ENCODE measurements at regions not wholly inside any gene's neighbourhood (a gene's known extent, or its start where the extent isn't known, plus 50 kb on each side); places are given as distances from the start of the nearest gene placed in this dataset.

GRCh38 chr11:8823174-8823742 lies 87.7 kb upstream of the AKIP1 start:
- no peaks in the 10 kb centered on the region for H3K9me3 ChIP-seq (ENCODE audit: control insufficient read depth, insufficient read depth, low read depth, low read length)
- no peak overlapping the region for H3K27ac ChIP-seq (ENCODE audit: low read depth, low read length)
- no peak overlapping the region for H3K4me3 ChIP-seq (ENCODE audit: low read depth, low read length)
- H3K9ac ChIP-seq (ENCODE audit: low read length): no peak overlapping the region
- H3K4me1 ChIP-seq (ENCODE audit: control insufficient read depth, insufficient read depth, low read length): peaks cover 32% of the 10 kb centered on the region
- no peaks in the 10 kb centered on the region for H3K36me3 ChIP-seq (ENCODE audit: control insufficient read depth, insufficient read depth, low read length)
- no peaks in the 10 kb centered on the region for H3K27me3 ChIP-seq (ENCODE audit: control insufficient read depth, insufficient read depth, low read length)

- H3K4me3 ChIP-seq (ENCODE audit: low read depth, low read length): no peak overlapping the region
- H3K9ac ChIP-seq (ENCODE audit: low read length): no peak overlapping the region
- H3K9me3 ChIP-seq (ENCODE audit: control insufficient read depth, insufficient read depth, low read depth, low read length): no peaks in the 10 kb centered on the region
- no peaks in the 10 kb centered on the region for H3K27me3 ChIP-seq (ENCODE audit: control insufficient read depth, insufficient read depth, low read length)
- H3K27ac ChIP-seq (ENCODE audit: low read depth, low read length): peak overlapping the region; percentile 2; the same call in 1 of the 2 replicates
- H3K36me3 ChIP-seq (ENCODE audit: control insufficient read depth, insufficient read depth, low read length): peaks cover 4% of the 10 kb centered on the region; the same call in 1 of the 2 replicates
- H3K4me1 ChIP-seq (ENCODE audit: control insufficient read depth, insufficient read depth, low read length): peaks cover 43% of the 10 kb centered on the region
Observed at GRCh38 chr11:8826139-8826786, 84.7 kb upstream of the AKIP1 start.

GRCh38 chr11:8826901-8827560 lies 84.0 kb upstream of the AKIP1 start:
- no peaks in the 10 kb centered on the region for H3K27me3 ChIP-seq (ENCODE audit: control insufficient read depth, insufficient read depth, low read length)
- no peak overlapping the region for H3K4me3 ChIP-seq (ENCODE audit: low read depth, low read length)
- H3K9ac ChIP-seq (ENCODE audit: low read length): peak overlapping the region; percentile 45
- peaks cover 4% of the 10 kb centered on the region; the same call in 1 of the 2 replicates for H3K36me3 ChIP-seq (ENCODE audit: control insufficient read depth, insufficient read depth, low read length)
- no peaks in the 10 kb centered on the region for H3K9me3 ChIP-seq (ENCODE audit: control insufficient read depth, insufficient read depth, low read depth, low read length)
- peaks cover 43% of the 10 kb centered on the region for H3K4me1 ChIP-seq (ENCODE audit: control insufficient read depth, insufficient read depth, low read length)
- peak overlapping the region; percentile 2; the same call in 1 of the 2 replicates for H3K27ac ChIP-seq (ENCODE audit: low read depth, low read length)

- Histone ChIP-seq H3K9me3 (ENCODE audit: control insufficient read depth, insufficient read depth, low read depth, low read length) (no peaks in the 10 kb centered on the region), H3K27me3 (ENCODE audit: control insufficient read depth, insufficient read depth, low read length) (no peaks in the 10 kb centered on the region), H3K36me3 (ENCODE audit: control insufficient read depth, insufficient read depth, low read length) (peaks cover 4% of the 10 kb centered on the region; the same call in 1 of the 2 replicates), H3K4me3 (ENCODE audit: low read depth, low read length) (no peak overlapping the region), H3K9ac (ENCODE audit: low read length) (no peak overlapping the region), H3K27ac (ENCODE audit: low read depth, low read length) (no peak overlapping the region), H3K4me1 (ENCODE audit: control insufficient read depth, insufficient read depth, low read length) (peaks cover 43% of the 10 kb centered on the region)
Observed at GRCh38 chr11:8828046-8828445, 82.9 kb upstream of the AKIP1 start.

GRCh38 chr11:8828580-8829361 lies 82.2 kb upstream of the AKIP1 start:
- Histone ChIP-seq H3K9ac (ENCODE audit: low read length) (no peak overlapping the region), H3K4me1 (ENCODE audit: control insufficient read depth, insufficient read depth, low read length) (peaks cover 49% of the 10 kb centered on the region), H3K27ac (ENCODE audit: low read depth, low read length) (no peak overlapping the region), H3K36me3 (ENCODE audit: control insufficient read depth, insufficient read depth, low read length) (peaks cover 4% of the 10 kb centered on the region; the same call in 1 of the 2 replicates), H3K4me3 (ENCODE audit: low read depth, low read length) (no peak overlapping the region), H3K27me3 (ENCODE audit: control insufficient read depth, insufficient read depth, low read length) (no peaks in the 10 kb centered on the region), H3K9me3 (ENCODE audit: control insufficient read depth, insufficient read depth, low read depth, low read length) (no peaks in the 10 kb centered on the region)

GRCh38 chr11:8829556-8829955 lies 81.4 kb upstream of the AKIP1 start:
- no peaks in the 10 kb centered on the region for H3K9me3 ChIP-seq (ENCODE audit: control insufficient read depth, insufficient read depth, low read depth, low read length)
- no peaks in the 10 kb centered on the region for H3K27me3 ChIP-seq (ENCODE audit: control insufficient read depth, insufficient read depth, low read length)
- peaks cover 57% of the 10 kb centered on the region for H3K4me1 ChIP-seq (ENCODE audit: control insufficient read depth, insufficient read depth, low read length)
- H3K9ac ChIP-seq (ENCODE audit: low read length): no peak overlapping the region
- H3K4me3 ChIP-seq (ENCODE audit: low read depth, low read length): no peak overlapping the region
- peaks cover 4% of the 10 kb centered on the region; the same call in 1 of the 2 replicates for H3K36me3 ChIP-seq (ENCODE audit: control insufficient read depth, insufficient read depth, low read length)
- H3K27ac ChIP-seq (ENCODE audit: low read depth, low read length): no peak overlapping the region

- Histone ChIP-seq H3K36me3 (ENCODE audit: control insufficient read depth, insufficient read depth, low read length) (peaks cover 4% of the 10 kb centered on the region; the same call in 1 of the 2 replicates), H3K4me3 (ENCODE audit: low read depth, low read length) (no peak overlapping the region), H3K27ac (ENCODE audit: low read depth, low read length) (no peak overlapping the region), H3K27me3 (ENCODE audit: control insufficient read depth, insufficient read depth, low read length) (no peaks in the 10 kb centered on the region), H3K4me1 (ENCODE audit: control insufficient read depth, insufficient read depth, low read length) (peaks cover 58% of the 10 kb centered on the region), H3K9ac (ENCODE audit: low read length) (no peak overlapping the region), H3K9me3 (ENCODE audit: control insufficient read depth, insufficient read depth, low read depth, low read length) (no peaks in the 10 kb centered on the region)
Observed at GRCh38 chr11:8830641-8831040, 80.3 kb upstream of the AKIP1 start.

GRCh38 chr11:8831861-8832260 lies 79.1 kb upstream of the AKIP1 start:
- no peak overlapping the region for H3K27ac ChIP-seq (ENCODE audit: low read depth, low read length)
- H3K4me3 ChIP-seq (ENCODE audit: low read depth, low read length): no peak overlapping the region
- peaks cover 45% of the 10 kb centered on the region for H3K4me1 ChIP-seq (ENCODE audit: control insufficient read depth, insufficient read depth, low read length)

GRCh38 chr11:8832571-8833260 lies 78.3 kb upstream of the AKIP1 start:
- H3K9me3 ChIP-seq (ENCODE audit: control insufficient read depth, insufficient read depth, low read depth, low read length): no peaks in the 10 kb centered on the region
- peak overlapping the region; percentile 46 for H3K9ac ChIP-seq (ENCODE audit: low read length)
- peaks cover 37% of the 10 kb centered on the region for H3K4me1 ChIP-seq (ENCODE audit: control insufficient read depth, insufficient read depth, low read length)
- H3K36me3 ChIP-seq (ENCODE audit: control insufficient read depth, insufficient read depth, low read length): peaks cover 4% of the 10 kb centered on the region; the same call in 1 of the 2 replicates
- H3K27me3 ChIP-seq (ENCODE audit: control insufficient read depth, insufficient read depth, low read length): no peaks in the 10 kb centered on the region
- H3K27ac ChIP-seq (ENCODE audit: low read depth, low read length): peak overlapping the region; percentile 44; the same call in 1 of the 2 replicates
- H3K4me3 ChIP-seq (ENCODE audit: low read depth, low read length): no peak overlapping the region

More at GRCh38 chr11:8831861-8832260, 79.1 kb upstream of the AKIP1 start:
- H3K36me3 ChIP-seq (ENCODE audit: control insufficient read depth, insufficient read depth, low read length): peaks cover 4% of the 10 kb centered on the region; the same call in 1 of the 2 replicates
- H3K9me3 ChIP-seq (ENCODE audit: control insufficient read depth, insufficient read depth, low read depth, low read length): no peaks in the 10 kb centered on the region
- H3K27me3 ChIP-seq (ENCODE audit: control insufficient read depth, insufficient read depth, low read length): no peaks in the 10 kb centered on the region
- no peak overlapping the region for H3K9ac ChIP-seq (ENCODE audit: low read length)

GRCh38 chr11:8833568-8834315 lies 77.2 kb upstream of the AKIP1 start:
- H3K27ac ChIP-seq (ENCODE audit: low read depth, low read length): 0 out of 2 replicates have a peak overlapping the region, but pooled peaks have one; percentile 8
- H3K9ac ChIP-seq (ENCODE audit: low read length): peak overlapping the region; percentile 47
- H3K4me3 ChIP-seq (ENCODE audit: low read depth, low read length): no peak overlapping the region
- no peaks in the 10 kb centered on the region for H3K27me3 ChIP-seq (ENCODE audit: control insufficient read depth, insufficient read depth, low read length)
- H3K36me3 ChIP-seq (ENCODE audit: control insufficient read depth, insufficient read depth, low read length): peaks cover 4% of the 10 kb centered on the region; the same call in 1 of the 2 replicates
- peaks cover 38% of the 10 kb centered on the region for H3K4me1 ChIP-seq (ENCODE audit: control insufficient read depth, insufficient read depth, low read length)
- H3K9me3 ChIP-seq (ENCODE audit: control insufficient read depth, insufficient read depth, low read depth, low read length): no peaks in the 10 kb centered on the region

All from HUES6 (cell line).